Keratinocyte (primary cell): ENCODE measurements at regions not wholly inside any gene's neighbourhood (a gene's known extent, or its start where the extent isn't known, plus 50 kb on each side); places are given as distances from the start of the nearest gene placed in this dataset.

ENCODE experiments used
- DNase-seq: peaks from one replicate; pipeline ENCODE4 v3.0.0-alpha.2; 2011; ENCODE audit warnings: low read depth, missing footprints, low spot score
- FAIRE-seq: peaks from 2 replicates; lab custom pipeline; 2011; peaks lifted over from hg19 to GRCh38; lab: Jason Lieb, UNC
- H2AFZ ChIP-seq: 2 replicates; pipeline ENCODE4 v1.6.0; 2012; ENCODE audit warnings: low read length, control low read depth, inconsistent platforms; ENCODE audit not compliant: control insufficient read depth
- H3K27ac ChIP-seq: 2 replicates; pipeline ENCODE4 v1.5.1; 2011; ENCODE audit warnings: low read length; ENCODE audit not compliant: control insufficient read depth, insufficient read depth
- H3K27me3 ChIP-seq: 3 replicates; pipeline ENCODE4 v1.6.0; 2011; ENCODE audit warnings: low read length; ENCODE audit not compliant: control insufficient read depth, insufficient read depth; ENCODE audit errors: extremely low read depth
- H3K36me3 ChIP-seq, 2 experiments: 2 replicates in 1 of 2; 3 replicates in 1 of 2; pipeline ENCODE4 v1.5.1; 2011; ENCODE audit warnings: low read length in 2 of 2, mild to moderate bottlenecking in 1 of 2; ENCODE audit not compliant: control insufficient read depth in 2 of 2, insufficient read depth in 2 of 2; ENCODE audit errors: extremely low read depth in 1 of 2
- H3K4me1 ChIP-seq: 3 replicates; pipeline ENCODE4 v1.5.1; 2011; ENCODE audit warnings: low read length; ENCODE audit not compliant: control insufficient read depth, insufficient read depth; ENCODE audit errors: extremely low read depth
- H3K4me2 ChIP-seq: 3 replicates; pipeline ENCODE4 v1.6.0; 2011; ENCODE audit warnings: low read depth, low read length; ENCODE audit not compliant: control insufficient read depth, insufficient read depth; ENCODE audit errors: extremely low read depth
- H3K4me3 ChIP-seq, 3 experiments: fragments of 200-600 bp in 1 of 3; sonication (generic) in 1 of 3; 2 replicates in 2 of 3; 3 replicates in 1 of 3; pipeline ENCODE4 v1.5.1; 2011 to 2016; ENCODE audit warnings: low read length in 3 of 3, mild to moderate bottlenecking in 3 of 3, control low read depth in 2 of 3, inconsistent platforms in 1 of 3, low read depth in 1 of 3, mixed read lengths in 1 of 3, mixed run types in 1 of 3, moderate library complexity in 1 of 3; ENCODE audit not compliant: control insufficient read depth in 2 of 3, insufficient read depth in 2 of 3; ENCODE audit errors: extremely low read depth in 1 of 3
- H3K79me2 ChIP-seq: 2 replicates; pipeline ENCODE4 v1.6.0; 2012; ENCODE audit warnings: low read length; ENCODE audit not compliant: control insufficient read depth, insufficient read depth
- H3K9ac ChIP-seq: 3 replicates; pipeline ENCODE4 v1.6.0; 2011; ENCODE audit warnings: low read length; ENCODE audit not compliant: control insufficient read depth, insufficient read depth; ENCODE audit errors: extremely low read depth
- H3K9me1 ChIP-seq: 3 replicates; pipeline ENCODE4 v1.6.0; 2011; ENCODE audit warnings: low read length; ENCODE audit not compliant: control insufficient read depth, insufficient read depth; ENCODE audit errors: extremely low read depth
- H3K9me3 ChIP-seq: 2 replicates; pipeline ENCODE4 v1.5.1; 2012; ENCODE audit warnings: low read depth, low read length; ENCODE audit not compliant: control insufficient read depth
- H4K20me1 ChIP-seq: 3 replicates; pipeline ENCODE4 v1.6.0; 2011; ENCODE audit warnings: low read length; ENCODE audit not compliant: control insufficient read depth, insufficient read depth; ENCODE audit errors: extremely low read depth
- EZH2 ChIP-seq: IDR thresholded peaks from one replicate; pipeline ENCODE4 v1.6.1; 2012; ENCODE audit warnings: inconsistent platforms, mild to moderate bottlenecking, low read length, moderate library complexity
- dilution Hi-C: fragments of 300-500 bp; cut with MboI; formaldehyde crosslinking; loops from one replicate; pipeline ENCODE4 v1.7.0; 2020; ENCODE audit warnings: low sequenced_read_pairs; ENCODE audit not compliant: extremely low pct_ligation_motif_present
- TF ChIP-seq, protein P1 (sequence below), 3 experiments: IDR thresholded peaks in 1 of 3; conservative IDR thresholded peaks in 1 of 3; optimal IDR thresholded peaks in 1 of 3; 2 replicates in 2 of 3; 3 replicates in 1 of 3; pipeline versions ENCODE3 to v1.5.1; 2011; ENCODE audit warnings: low read length in 3 of 3, mild to moderate bottlenecking in 3 of 3, moderate library complexity in 2 of 3, control low read depth in 1 of 3, inconsistent platforms in 1 of 3; ENCODE audit not compliant: insufficient read depth in 2 of 3; ENCODE audit errors: extremely low read depth in 1 of 3

DNA sequence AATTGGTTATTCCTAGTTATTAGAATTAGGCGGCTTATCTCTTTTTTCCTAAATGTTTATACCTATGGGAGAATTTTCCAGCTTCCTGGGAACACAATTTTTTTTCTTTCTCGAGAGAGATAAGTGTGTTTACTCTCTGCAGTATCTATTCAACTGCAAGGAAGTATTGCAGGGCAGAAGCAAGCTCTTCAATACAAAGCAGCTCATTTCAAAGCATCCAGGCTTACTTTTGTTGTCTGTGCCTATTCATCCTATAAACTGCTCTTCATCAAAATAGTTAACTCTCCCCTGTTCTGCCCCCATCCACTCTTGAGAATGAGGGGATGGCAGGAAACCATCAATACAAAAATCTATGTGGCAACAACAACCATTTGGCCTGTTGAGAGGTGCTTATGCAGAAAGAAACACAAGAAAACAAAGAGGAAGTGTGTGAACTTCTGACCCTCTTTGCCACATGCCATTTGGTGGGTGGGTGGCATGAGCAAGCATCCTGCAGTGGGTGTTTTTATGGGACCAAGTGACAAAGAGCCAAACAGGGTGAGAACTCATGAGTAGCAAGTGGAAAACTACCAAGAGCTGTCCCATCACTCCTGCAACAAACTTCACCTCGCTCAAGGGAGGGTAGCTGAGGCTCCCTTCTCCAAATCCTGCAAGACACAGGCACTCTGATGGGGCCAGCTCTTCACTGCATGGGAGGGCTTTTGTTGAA is 50.6 kb upstream of the MRPS6 start:
- Histone ChIP-seq H3K9me3 (no peaks in the 10 kb centered on the region), H3K27ac (no peak overlapping the region), H3K4me2 (no peak overlapping the region), H3K9ac (no peak overlapping the region), H3K27me3 (no peaks in the 10 kb centered on the region), H4K20me1 (no peaks in the 10 kb centered on the region), H2AFZ (no peak overlapping the region), H3K4me1 (no peaks in the 10 kb centered on the region), H3K79me2 (no peaks in the 10 kb centered on the region), H3K36me3 (no peaks in the 10 kb centered on the region), H3K4me3 (no peak overlapping the region), H3K9me1 (no peaks in the 10 kb centered on the region)
- dilution Hi-C loops, result no loop called here
- no peak for TF ChIP-seq EZH2
- TF ChIP-seq, protein P1, sequence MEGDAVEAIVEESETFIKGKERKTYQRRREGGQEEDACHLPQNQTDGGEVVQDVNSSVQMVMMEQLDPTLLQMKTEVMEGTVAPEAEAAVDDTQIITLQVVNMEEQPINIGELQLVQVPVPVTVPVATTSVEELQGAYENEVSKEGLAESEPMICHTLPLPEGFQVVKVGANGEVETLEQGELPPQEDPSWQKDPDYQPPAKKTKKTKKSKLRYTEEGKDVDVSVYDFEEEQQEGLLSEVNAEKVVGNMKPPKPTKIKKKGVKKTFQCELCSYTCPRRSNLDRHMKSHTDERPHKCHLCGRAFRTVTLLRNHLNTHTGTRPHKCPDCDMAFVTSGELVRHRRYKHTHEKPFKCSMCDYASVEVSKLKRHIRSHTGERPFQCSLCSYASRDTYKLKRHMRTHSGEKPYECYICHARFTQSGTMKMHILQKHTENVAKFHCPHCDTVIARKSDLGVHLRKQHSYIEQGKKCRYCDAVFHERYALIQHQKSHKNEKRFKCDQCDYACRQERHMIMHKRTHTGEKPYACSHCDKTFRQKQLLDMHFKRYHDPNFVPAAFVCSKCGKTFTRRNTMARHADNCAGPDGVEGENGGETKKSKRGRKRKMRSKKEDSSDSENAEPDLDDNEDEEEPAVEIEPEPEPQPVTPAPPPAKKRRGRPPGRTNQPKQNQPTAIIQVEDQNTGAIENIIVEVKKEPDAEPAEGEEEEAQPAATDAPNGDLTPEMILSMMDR (optimal IDR thresholded peaks at IDR 0.05 in 1 of 3, IDR thresholded peaks at IDR 0.05 in 1 of 3, conservative IDR thresholded peaks at IDR 0.05 in 1 of 3; ENCODE audit: extremely low read depth in 1 of 3, insufficient read depth in 2 of 3, low read length in 3 of 3), result no peak
- FAIRE-seq (no peak), DNase-seq (no peak)

DNA sequence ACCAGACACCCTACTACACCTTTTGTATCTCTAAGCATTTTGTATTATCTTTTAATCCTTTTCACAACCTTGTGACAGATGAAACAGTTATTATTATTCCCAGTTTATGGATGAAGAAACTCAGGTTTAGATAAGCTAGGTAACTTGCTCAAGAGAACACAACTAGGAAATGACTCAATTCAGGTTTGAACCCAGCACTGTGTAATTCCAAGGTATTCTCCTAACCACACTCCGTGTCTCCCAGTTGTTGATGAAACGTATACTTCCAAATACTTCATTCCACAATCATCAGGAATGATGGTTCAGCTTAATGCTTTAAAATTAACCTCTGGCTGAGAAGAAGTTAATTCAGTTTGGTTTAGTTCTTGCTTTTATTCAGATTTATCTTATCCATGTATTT is 51.7 kb upstream of the MRPS6 start:
- Histone ChIP-seq H3K4me3 (no peak overlapping the region), H3K4me1 (no peaks in the 10 kb centered on the region), H4K20me1 (no peaks in the 10 kb centered on the region), H3K36me3 (no peaks in the 10 kb centered on the region), H3K27ac (no peak overlapping the region), H3K9me1 (no peaks in the 10 kb centered on the region), H3K79me2 (no peaks in the 10 kb centered on the region), H3K4me2 (no peak overlapping the region), H3K9me3 (no peaks in the 10 kb centered on the region), H2AFZ (no peak overlapping the region), H3K27me3 (no peaks in the 10 kb centered on the region), H3K9ac (no peak overlapping the region)
- FAIRE-seq (no peak), DNase-seq (no peak)
- dilution Hi-C loops, result no loop called here
- TF ChIP-seq EZH2, result no peak
- TF ChIP-seq, protein P1 (optimal IDR thresholded peaks at IDR 0.05 in 1 of 3, IDR thresholded peaks at IDR 0.05 in 1 of 3, conservative IDR thresholded peaks at IDR 0.05 in 1 of 3; ENCODE audit: extremely low read depth in 1 of 3, insufficient read depth in 2 of 3, low read length in 3 of 3), result no peak
